ENCODE measurements at regions not wholly inside any gene's neighbourhood (a gene's known extent, or its start where the extent isn't known, plus 50 kb on each side); places are given as distances from the start of the nearest gene placed in this dataset.

DNA sequence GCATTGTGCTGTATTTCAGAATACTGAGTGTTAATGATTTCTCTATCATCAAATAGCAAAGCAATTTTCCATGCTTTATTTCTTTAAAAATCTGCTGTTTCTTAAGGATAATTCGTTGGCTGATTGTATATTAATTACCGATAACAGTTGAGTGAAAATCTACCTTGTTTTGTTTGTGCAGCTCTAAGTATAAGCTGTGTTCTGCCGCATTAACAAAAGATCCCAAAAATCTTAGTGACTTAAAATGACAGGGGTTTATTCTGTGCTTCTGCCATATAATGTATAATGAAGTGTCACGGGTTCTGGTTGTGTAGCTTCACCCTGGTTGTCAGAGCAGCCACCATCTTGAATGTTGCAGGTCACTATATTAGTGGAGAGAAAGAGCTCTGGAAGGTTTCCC lies 196.1 kb downstream of the ACTR3 start:
- BruUV-seq (replicated peaks), result no TSS peak
- no peak for ATAC-seq
- POLR2A ChIA-PET (ENCODE audit: unreplicated experiment), result no interaction called here
- H2AFZ ChIP-seq (ENCODE audit: low read length), result no peak overlapping the region
- no peak overlapping the region for H3K4me2 ChIP-seq (ENCODE audit: low read length)
- intact Hi-C loops (cut with micrococcal nuclease), result no loop called here
- H3F3A ChIP-seq (ENCODE audit: low read length, unreplicated experiment), result no peaks in the 10 kb centered on the region
- no peak for DNase-seq
- no peak overlapping the region for H3K9ac ChIP-seq (ENCODE audit: low read length)
- peaks cover 36% of the 10 kb centered on the region for H3K27me3 ChIP-seq (ENCODE audit: low read length)
- no peak overlapping the region for H3K4me3 ChIP-seq (ENCODE audit: low read length)
- H3K36me3 ChIP-seq (ENCODE audit: low read depth, low read length), result no peaks in the 10 kb centered on the region
- H4K20me1 ChIP-seq (ENCODE audit: low read length), result no peaks in the 10 kb centered on the region
- no peak overlapping the region for H3K27ac ChIP-seq (ENCODE audit: low read length)
- H3K4me1 ChIP-seq (ENCODE audit: insufficient read depth, low read length), result no peaks in the 10 kb centered on the region
- CTCF ChIA-PET, result no interaction called here
- H3K9me3 ChIP-seq (ENCODE audit: low read length), result no peaks in the 10 kb centered on the region
- H3K9me2 ChIP-seq (replicated peaks; ENCODE audit: low read length), result no peaks in the 10 kb centered on the region
- TF ChIP-seq EZH2 (IDR thresholded peaks at IDR 0.05; ENCODE audit: low read length, unreplicated experiment), result no peak
- TF ChIP-seq, protein P1, sequence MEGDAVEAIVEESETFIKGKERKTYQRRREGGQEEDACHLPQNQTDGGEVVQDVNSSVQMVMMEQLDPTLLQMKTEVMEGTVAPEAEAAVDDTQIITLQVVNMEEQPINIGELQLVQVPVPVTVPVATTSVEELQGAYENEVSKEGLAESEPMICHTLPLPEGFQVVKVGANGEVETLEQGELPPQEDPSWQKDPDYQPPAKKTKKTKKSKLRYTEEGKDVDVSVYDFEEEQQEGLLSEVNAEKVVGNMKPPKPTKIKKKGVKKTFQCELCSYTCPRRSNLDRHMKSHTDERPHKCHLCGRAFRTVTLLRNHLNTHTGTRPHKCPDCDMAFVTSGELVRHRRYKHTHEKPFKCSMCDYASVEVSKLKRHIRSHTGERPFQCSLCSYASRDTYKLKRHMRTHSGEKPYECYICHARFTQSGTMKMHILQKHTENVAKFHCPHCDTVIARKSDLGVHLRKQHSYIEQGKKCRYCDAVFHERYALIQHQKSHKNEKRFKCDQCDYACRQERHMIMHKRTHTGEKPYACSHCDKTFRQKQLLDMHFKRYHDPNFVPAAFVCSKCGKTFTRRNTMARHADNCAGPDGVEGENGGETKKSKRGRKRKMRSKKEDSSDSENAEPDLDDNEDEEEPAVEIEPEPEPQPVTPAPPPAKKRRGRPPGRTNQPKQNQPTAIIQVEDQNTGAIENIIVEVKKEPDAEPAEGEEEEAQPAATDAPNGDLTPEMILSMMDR (conservative IDR thresholded peaks at IDR 0.05; ENCODE audit: low read depth, low read length), result no peak
- TF ChIP-seq EZH2phosphoT487 (IDR thresholded peaks at IDR 0.05; ENCODE audit: borderline replicate concordance, low read length), result no peak
- H3K79me2 ChIP-seq (ENCODE audit: low read length), result no peaks in the 10 kb centered on the region

DNA sequence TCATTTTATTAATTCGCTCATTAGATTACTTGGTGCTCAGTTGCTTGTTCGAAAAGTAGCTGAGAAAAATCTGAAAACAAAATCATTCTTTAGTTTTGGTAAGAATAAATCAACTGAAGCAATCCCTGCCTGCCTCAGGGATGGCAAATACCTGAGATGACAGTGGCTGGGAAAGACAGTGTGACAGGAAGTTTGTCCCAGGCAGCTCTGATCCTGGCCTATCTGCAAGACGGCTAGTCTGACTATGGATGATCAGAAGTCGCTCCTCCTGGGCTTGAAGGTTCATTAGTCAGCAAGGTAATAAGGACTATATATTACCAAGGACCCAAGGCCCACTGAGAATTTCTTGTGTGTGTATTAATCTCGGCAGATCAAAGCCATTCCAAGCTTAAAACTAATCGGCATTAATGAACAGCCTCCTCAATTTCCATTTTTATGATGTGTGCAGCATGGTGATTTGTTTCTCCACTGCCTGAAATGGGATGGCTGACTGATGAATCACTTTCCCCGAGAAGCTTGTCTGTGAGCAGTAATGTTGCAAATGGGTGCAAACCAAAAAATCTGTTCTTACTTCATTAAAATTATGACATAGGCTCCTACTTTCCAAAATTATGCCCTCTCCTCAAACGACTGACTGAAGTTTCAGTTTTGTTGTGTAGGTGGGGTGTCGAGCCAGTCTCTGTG lies 199.9 kb downstream of the ACTR3 start:
- ATAC-seq, result no peak
- Histone ChIP-seq H3F3A (ENCODE audit: low read length, unreplicated experiment) (no peaks in the 10 kb centered on the region), H4K20me1 (ENCODE audit: low read length) (no peaks in the 10 kb centered on the region), H3K9me2 (replicated peaks; ENCODE audit: low read length) (no peaks in the 10 kb centered on the region), H3K36me3 (ENCODE audit: low read depth, low read length) (no peaks in the 10 kb centered on the region), H3K4me3 (ENCODE audit: low read length) (no peak overlapping the region), H3K4me1 (ENCODE audit: insufficient read depth, low read length) (no peaks in the 10 kb centered on the region), H2AFZ (ENCODE audit: low read length) (no peak overlapping the region), H3K27me3 (ENCODE audit: low read length) (peaks cover 16% of the 10 kb centered on the region), H3K9me3 (ENCODE audit: low read length) (no peaks in the 10 kb centered on the region), H3K9ac (ENCODE audit: low read length) (no peak overlapping the region), H3K4me2 (ENCODE audit: low read length) (no peak overlapping the region), H3K79me2 (ENCODE audit: low read length) (no peaks in the 10 kb centered on the region), H3K27ac (ENCODE audit: low read length) (no peak overlapping the region)
- intact Hi-C loops (cut with micrococcal nuclease), result no loop called here
- BruUV-seq (replicated peaks), result no TSS peak
- DNase-seq, result no peak
- TF ChIP-seq EZH2phosphoT487 (IDR thresholded peaks at IDR 0.05; ENCODE audit: borderline replicate concordance, low read length), result no peak
- no peak for TF ChIP-seq EZH2 (IDR thresholded peaks at IDR 0.05; ENCODE audit: low read length, unreplicated experiment)
- TF ChIP-seq, protein P1 (conservative IDR thresholded peaks at IDR 0.05; ENCODE audit: low read depth, low read length), result no peak
- ChIA-PET CTCF (no interaction called here), POLR2A (ENCODE audit: unreplicated experiment) (no interaction called here)

DNA sequence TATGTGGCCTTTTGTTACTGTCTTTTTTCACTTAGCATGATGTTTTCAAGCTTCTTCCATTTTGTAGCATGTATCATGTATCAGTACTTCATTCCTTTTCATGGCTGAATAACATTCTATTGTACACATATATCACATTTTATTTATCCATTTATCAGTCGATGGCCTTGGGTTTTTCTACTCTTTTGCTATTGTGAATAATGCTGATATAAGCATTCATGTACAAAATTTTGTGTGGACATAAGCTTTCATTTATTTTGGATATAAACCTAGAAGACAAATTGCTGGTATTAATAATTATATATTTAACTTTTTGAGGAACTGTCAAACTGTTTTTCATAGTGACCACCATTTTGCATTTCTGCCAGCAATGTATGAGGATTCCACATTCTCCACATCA lies 201.1 kb downstream of the ACTR3 start:
- intact Hi-C loops (cut with micrococcal nuclease), result no loop called here

More for the DNA sequence above, 201.1 kb downstream of the ACTR3 start:
- no peak overlapping the region for H3K4me2 ChIP-seq (ENCODE audit: low read length)
- ATAC-seq (no peak), DNase-seq (no peak)
- no peak overlapping the region for H3K4me3 ChIP-seq (ENCODE audit: low read length)
- no peaks in the 10 kb centered on the region for H3K4me1 ChIP-seq (ENCODE audit: insufficient read depth, low read length)
- H3K79me2 ChIP-seq (ENCODE audit: low read length), result no peaks in the 10 kb centered on the region
- H4K20me1 ChIP-seq (ENCODE audit: low read length), result no peaks in the 10 kb centered on the region
- no peaks in the 10 kb centered on the region for H3K9me3 ChIP-seq (ENCODE audit: low read length)
- no peaks in the 10 kb centered on the region for H3K36me3 ChIP-seq (ENCODE audit: low read depth, low read length)
- ChIA-PET POLR2A (ENCODE audit: unreplicated experiment) (no interaction called here), CTCF (no interaction called here)
- H2AFZ ChIP-seq (ENCODE audit: low read length), result no peak overlapping the region
- no peaks in the 10 kb centered on the region for H3K9me2 ChIP-seq (replicated peaks; ENCODE audit: low read length)
- no peak overlapping the region for H3K9ac ChIP-seq (ENCODE audit: low read length)
- H3K27me3 ChIP-seq (ENCODE audit: low read length), result peaks cover 16% of the 10 kb centered on the region
- H3F3A ChIP-seq (ENCODE audit: low read length, unreplicated experiment), result no peaks in the 10 kb centered on the region
- no peak overlapping the region for H3K27ac ChIP-seq (ENCODE audit: low read length)
- TF ChIP-seq EZH2phosphoT487 (IDR thresholded peaks at IDR 0.05; ENCODE audit: borderline replicate concordance, low read length) (no peak), EZH2 (IDR thresholded peaks at IDR 0.05; ENCODE audit: low read length, unreplicated experiment) (no peak)
- TF ChIP-seq, protein P1 (conservative IDR thresholded peaks at IDR 0.05; ENCODE audit: low read depth, low read length), result no peak
- BruUV-seq (replicated peaks), result no TSS peak

Data from PC-3 (cell line).